Cardiac septum (tissue), 1 donor: ENCODE measurements at regions not wholly inside any gene's neighbourhood (a gene's known extent, or its start where the extent isn't known, plus 50 kb on each side); places are given as distances from the start of the nearest gene placed in this dataset.
"Not testable (repeated sequence)": the region's sequence is repeated elsewhere in the genome, so short reads cannot be mapped to it uniquely, and the experiment has no call there.

Experiments used
- DNase-seq: peaks from one replicate; pipeline ENCODE4 v3.0.0-alpha.2; 2020; ENCODE audit warnings: low spot score
- intact Hi-C: fragments of 100-400 bp; cut with DNase I; formaldehyde crosslinking; loops from one replicate; pipeline ENCODE4 v1.14.0; 2022
- donor health status: DM: no; HTN: no; CAD: no.

DNA sequence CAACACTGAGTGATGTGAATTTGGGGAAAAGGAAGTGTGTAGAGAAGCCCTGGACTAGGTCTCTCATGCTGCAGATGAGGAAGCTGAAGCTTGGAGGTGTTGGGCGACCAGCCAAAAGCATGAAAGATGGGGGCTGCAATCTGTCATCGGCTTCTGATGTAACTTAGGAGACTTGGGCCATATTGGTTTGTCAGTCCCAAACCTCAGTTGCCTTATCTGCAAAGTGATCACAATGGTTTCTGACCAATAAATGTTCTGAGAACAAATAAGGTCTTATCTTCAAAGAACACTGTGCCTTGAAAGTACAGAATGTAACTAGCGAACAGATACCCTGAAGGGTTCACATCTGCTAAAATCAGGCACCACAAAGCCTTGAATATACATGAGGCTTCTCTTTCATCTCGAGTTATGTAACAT is 198.4 kb upstream of the NR3C1 start:
- no peak for DNase-seq
- intact Hi-C loops, result no loop called here

GRCh38 chr5:143601357-143601756 is 197.9 kb upstream of the NR3C1 start:
- no peak for DNase-seq
- intact Hi-C loops, result no loop called here

GRCh38 chr5:143600396-143601075 is 197.1 kb upstream of the NR3C1 start:
- intact Hi-C loops, result no loop called here
- DNase-seq, result no peak

DNA sequence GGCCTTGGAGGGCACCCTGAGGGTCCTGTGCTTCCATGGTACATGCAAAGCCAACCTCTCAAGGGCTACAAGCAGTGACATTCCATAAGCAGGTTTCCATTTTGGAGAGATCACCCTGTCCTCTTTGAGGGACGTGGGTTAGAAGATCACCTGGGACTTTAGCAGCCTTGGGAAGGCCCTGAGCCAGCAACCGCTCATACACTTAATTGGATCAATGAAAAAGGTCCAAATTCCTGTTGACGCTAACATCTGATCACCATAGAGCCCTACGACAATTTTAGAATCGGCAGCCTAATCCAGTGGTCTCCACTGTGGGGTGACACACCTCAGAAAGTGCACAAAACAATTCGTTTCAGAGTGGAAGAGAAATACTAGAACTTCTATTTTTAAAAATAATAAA is 196.0 kb upstream of the NR3C1 start:
- no peak for DNase-seq
- intact Hi-C loops, result no loop called here

DNA sequence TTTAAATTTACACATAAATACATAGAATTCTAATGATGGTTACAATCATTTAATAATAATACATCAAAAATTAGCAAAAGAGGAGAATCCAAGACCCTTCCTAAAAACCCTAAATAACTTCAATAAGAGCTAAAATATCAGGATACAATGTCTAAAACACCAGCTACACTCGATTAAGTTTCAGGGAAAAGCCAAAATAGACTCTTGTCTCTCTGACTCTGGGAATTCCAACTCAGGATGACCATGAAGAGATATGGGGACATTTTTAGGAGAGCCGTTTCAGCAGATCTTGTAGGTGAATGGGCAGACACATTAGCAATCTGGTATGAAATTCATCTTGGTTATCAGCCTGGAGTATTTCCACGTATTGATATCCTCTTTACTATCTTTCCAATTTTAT is 193.3 kb upstream of the NR3C1 start:
- DNase-seq, result no peak
- intact Hi-C loops, result no loop called here

DNA sequence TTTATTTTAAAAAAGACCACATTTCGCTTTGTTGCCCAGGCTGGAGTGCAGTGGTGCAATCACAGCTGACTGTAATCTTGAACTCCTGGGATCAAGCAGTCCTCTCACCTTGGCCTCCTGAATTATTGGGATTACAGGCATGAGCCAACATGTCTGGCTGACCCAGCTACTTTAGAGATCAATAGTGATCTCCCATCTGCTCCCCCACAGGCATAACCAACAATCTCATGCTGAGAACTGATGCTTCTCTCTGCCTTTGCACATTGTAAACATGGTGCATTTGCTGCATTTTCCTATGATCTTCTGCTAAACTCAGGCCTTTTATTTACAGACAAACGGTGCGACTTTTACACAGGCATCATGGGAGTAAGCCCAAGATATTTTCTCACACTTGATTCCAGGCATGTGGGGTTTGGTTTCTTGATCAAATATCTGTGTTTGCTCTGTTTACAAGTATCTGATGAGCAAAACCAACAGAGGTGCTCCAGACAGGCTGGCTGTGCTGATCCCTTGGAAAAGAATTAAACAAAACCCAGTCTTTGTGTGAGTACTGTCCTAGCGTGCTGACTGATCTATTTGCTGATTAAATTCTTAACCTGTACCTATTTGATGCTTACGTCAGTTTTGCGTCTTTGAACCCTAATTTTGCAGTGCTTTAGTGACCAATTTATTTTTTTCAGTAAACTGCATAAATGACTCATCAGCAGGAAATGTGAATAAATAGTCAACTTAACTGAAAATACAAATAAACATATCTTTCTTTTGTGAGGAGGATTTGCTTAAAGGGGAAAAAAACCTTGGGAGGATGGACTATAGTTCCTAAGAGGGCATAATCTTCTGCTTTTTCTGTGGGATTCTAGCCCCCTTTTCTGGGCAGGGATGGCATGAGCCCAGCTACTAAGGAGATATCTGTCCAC is 191.7 kb upstream of the NR3C1 start:
- DNase-seq, result no peak
- intact Hi-C loops, result no loop called here

DNA sequence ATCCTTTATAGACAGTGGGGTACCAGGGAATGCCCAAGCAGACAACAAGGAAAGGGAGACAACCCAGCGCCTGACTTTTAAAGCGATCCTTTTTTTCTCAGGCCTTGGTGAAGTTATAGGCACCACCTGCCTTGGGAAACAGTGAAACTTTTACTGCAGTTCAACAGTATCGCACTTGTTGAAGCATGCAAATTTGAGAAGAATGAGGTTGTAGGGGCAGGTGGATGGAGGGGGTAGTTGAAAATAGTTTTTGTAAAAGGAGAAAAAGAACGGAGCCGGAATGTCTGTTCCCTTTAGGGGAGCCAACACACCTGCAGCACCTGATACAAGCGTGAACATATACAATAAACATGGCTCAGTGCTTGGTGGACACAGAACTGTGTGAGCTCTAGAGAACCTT is 190.2 kb upstream of the NR3C1 start:
- no peak for DNase-seq
- intact Hi-C loops, result no loop called here

- DNase-seq, result no peak
- intact Hi-C loops, result no loop called here
These were observed 189.2 kb upstream of the NR3C1 start for GRCh38 chr5:143592648-143593047.

- intact Hi-C loops, result no loop called here
- DNase-seq, result no peak
These were observed 185.6 kb upstream of the NR3C1 start for GRCh38 chr5:143588933-143589662.

DNA sequence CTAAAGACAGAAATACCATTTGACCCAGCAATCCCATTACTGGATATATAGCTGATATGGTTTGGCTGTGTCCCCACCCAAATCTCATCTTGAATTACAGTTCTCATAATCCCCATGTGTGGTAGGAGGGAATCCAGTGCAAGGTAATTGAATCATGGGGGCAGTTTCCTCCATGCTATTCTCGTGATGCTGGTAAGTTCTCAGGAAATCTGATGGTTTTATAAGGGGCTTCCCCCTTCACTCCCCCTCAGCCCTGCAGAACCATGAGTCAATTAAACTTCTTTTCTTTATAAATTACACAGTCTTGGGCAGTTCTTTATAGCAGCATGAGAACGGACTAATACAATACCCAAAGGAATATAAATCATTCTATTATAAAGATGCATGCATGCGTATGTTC is 184.6 kb upstream of the NR3C1 start:
- DNase-seq, result not testable (repeated sequence)

DNA sequence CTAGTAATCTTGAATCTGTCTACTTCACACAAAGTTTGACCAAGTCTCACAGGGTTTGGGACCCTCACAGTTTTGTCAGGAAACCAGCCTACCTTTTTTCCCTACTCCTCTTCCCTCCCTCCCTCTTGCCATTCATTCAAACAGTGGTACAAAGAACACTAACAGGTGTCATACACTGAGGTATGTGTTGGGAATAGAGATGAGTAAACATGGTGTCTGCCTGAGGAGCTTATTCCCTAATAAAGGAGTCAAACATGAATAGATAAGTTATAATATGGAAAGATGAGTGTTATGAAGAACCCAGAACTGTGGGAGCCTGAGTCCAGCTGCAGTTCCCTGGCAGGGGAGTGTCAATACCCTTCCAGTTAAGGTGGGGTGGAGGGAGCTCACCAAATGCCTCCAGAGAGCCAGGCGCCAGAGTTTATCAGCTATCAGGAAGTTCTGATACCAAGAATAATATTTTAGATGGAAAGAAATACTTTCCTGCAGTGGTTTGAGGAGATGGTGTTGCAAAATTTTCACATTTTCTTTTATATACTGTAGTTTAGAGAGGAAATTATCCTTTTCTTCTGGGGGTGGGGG is 183.4 kb upstream of the NR3C1 start:
- intact Hi-C loops, result no loop called here
- DNase-seq, result no peak

More for the DNA sequence above, 184.6 kb upstream of the NR3C1 start:
- intact Hi-C loops, result not testable (repeated sequence)

GRCh38 chr5:143585970-143586369 is 182.5 kb upstream of the NR3C1 start:
- intact Hi-C loops, result no loop called here
- no peak for DNase-seq

DNA sequence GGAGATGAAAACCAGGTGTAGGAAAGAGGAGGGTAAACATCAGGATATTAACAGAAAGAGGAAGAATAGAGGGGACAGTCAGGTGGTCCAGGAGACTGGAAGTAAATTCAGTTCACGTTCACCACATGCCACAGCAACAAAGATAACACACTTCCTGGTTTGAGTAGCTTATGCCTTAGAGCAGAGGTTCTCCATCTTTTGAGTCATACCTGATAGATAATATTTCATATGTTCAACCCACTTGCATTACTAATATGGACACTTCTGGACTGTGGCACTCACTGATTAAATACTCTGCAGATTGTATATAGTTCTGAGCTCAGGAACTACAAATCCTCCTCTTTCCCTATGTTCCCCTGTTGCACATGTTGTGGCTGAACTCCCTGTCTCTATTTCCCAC is 179.9 kb upstream of the NR3C1 start:
- no peak for DNase-seq
- intact Hi-C loops, result no loop called here

- intact Hi-C loops, result no loop called here
- no peak for DNase-seq
These were observed 179.4 kb upstream of the NR3C1 start for GRCh38 chr5:143582869-143583268.

GRCh38 chr5:143582176-143582575 is 178.7 kb upstream of the NR3C1 start:
- intact Hi-C loops, result no loop called here
- DNase-seq, result no peak

DNA sequence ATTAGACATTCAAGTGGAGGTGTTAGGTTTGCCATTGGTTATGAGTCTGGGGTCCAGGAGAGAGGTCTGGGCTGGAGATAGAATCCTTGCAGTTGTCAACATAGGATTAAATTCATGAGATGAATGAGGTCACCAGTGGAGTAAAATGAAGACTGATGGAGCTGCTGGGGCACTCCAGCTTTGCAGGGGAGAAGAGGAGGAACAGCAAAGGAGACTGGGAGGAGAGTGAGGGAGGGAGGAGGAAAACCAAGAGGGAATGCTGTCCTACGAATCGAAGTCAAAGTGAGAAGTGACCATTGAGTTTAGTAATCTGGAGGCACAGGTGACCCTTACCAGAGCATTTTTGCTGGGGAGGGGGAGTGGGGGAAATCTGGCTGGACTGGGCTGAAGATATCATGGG is 178.2 kb upstream of the NR3C1 start:
- intact Hi-C loops, result no loop called here
- no peak for DNase-seq

- intact Hi-C loops, result no loop called here
- no peak for DNase-seq
These were observed 177.7 kb upstream of the NR3C1 start for GRCh38 chr5:143581147-143581546.

- intact Hi-C loops, result no loop called here
- no peak for DNase-seq
These were observed 173.4 kb upstream of the NR3C1 start for GRCh38 chr5:143576711-143577484.

GRCh38 chr5:143575286-143575685 is 171.8 kb upstream of the NR3C1 start:
- intact Hi-C loops, result no loop called here

More at GRCh38 chr5:143575286-143575685, 171.8 kb upstream of the NR3C1 start:
- DNase-seq, result no peak
